ACC112 (cell line): ENCODE measurements at regions not wholly inside any gene's neighbourhood (a gene's known extent, or its start where the extent isn't known, plus 50 kb on each side); places are given as distances from the start of the nearest gene placed in this dataset.

ENCODE experiments used
- H2AFZ ChIP-seq: fragments of 200-600 bp; sonication (generic); one replicate; pipeline ENCODE4 v1.6.0; 2017; ENCODE audit warnings: antibody characterized with exemption, low read length; ENCODE audit not compliant: unreplicated experiment
- H3K27ac ChIP-seq: fragments of 200-600 bp; sonication (generic); 2 replicates; pipeline ENCODE4 v1.5.1; 2014; ENCODE audit warnings: low read depth, mild to moderate bottlenecking, antibody characterized with exemption, low read length, moderate library complexity
- H3K27me3 ChIP-seq: fragments of 200-600 bp; sonication (generic); 2 replicates; pipeline ENCODE4 v1.6.1; 2014; ENCODE audit warnings: mild to moderate bottlenecking, antibody characterized with exemption, low read length, moderate library complexity, mixed read lengths; ENCODE audit not compliant: insufficient read depth
- H3K36me3 ChIP-seq: fragments of 200-600 bp; sonication (generic); 2 replicates; pipeline ENCODE4 v1.6.1; 2016; ENCODE audit warnings: mild to moderate bottlenecking, antibody characterized with exemption, low read length, moderate library complexity, mixed read lengths; ENCODE audit not compliant: insufficient read depth
- H3K4me1 ChIP-seq: fragments of 200-600 bp; sonication (generic); one replicate; pipeline ENCODE4 v1.6.1; 2016; ENCODE audit warnings: low read length, mixed read lengths; ENCODE audit not compliant: insufficient read depth, unreplicated experiment, control insufficient read depth
- H3K4me3 ChIP-seq: fragments of 200-600 bp; sonication (generic); 2 replicates; pipeline ENCODE4 v1.5.1; 2014; ENCODE audit warnings: mild to moderate bottlenecking, low read depth, low read length
- H3K79me2 ChIP-seq: fragments of 200-600 bp; sonication (generic); one replicate; pipeline ENCODE4 v1.6.0; 2016; ENCODE audit warnings: low read length; ENCODE audit not compliant: control insufficient read depth, unreplicated experiment, insufficient read depth

DNA sequence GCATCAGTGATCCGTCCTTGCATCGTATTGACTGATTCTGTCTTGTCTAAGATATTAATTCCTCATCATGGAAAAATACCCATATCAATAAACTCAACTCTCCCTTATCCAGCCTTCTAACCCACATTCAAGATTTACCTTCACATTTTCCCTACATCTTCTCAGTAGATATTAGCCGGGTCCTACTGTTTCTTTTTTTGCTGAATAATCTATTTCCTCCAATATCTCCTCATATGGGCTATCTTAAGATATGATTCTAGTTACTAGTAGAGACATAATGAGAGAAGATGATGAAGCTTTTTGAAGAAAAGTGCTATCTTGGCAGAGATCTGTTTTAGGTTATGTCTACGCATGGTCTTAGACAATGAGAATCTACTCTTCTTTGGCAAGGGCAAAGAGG, 785.8 kb downstream of the BRINP1 start:
- peaks cover 8% of the 10 kb centered on the region for H3K4me1 ChIP-seq
- H3K4me3 ChIP-seq = no peak overlapping the region
- H3K36me3 ChIP-seq = no peaks in the 10 kb centered on the region
- H3K79me2 ChIP-seq = no peaks in the 10 kb centered on the region
- H3K27me3 ChIP-seq = no peaks in the 10 kb centered on the region
- no peak overlapping the region for H2AFZ ChIP-seq
- H3K27ac ChIP-seq = no peak overlapping the region

DNA sequence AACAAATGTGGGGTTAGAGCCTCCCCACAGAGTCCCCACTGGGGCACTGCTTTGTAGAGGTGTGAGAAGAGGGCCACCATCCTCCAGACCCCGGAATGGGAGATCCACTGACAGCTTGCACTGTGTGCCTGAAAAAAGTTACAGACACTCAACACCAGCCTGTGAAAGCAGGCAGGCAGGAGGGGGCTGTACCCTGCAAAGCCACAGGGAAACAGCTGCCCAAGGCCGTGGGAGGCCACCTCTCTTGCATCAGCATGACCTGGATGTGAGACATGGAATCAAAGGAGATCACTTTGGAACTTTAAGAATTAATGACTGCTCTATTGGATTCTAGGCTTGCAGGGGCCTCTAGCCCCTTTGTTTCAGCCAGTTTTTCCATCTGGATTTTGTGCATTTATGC, 782.3 kb downstream of the BRINP1 start:
- H3K27ac ChIP-seq = no peak overlapping the region
- H3K79me2 ChIP-seq = no peaks in the 10 kb centered on the region
- H3K4me1 ChIP-seq = no peaks in the 10 kb centered on the region
- no peak overlapping the region for H3K4me3 ChIP-seq
- H2AFZ ChIP-seq = no peak overlapping the region
- H3K36me3 ChIP-seq = no peaks in the 10 kb centered on the region
- no peaks in the 10 kb centered on the region for H3K27me3 ChIP-seq

DNA sequence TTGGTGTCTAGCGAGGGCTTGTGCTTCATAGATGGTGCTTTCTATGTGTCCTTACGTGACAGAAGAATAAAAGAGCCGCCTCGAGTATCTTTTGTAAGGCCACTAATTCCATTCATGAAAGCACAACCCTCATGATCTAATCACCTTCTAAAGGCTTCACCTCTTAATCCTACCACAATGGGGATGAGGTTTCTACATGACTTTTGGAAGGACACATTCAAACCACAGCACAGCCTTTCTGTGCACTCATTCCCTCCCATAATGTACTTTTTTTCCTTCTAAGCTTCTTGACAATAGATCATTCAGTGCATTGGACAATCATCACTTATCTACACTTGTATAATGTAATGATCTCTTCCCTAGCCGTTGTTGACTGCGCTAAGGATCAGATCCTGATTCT, 774.8 kb downstream of the BRINP1 start:
- Histone ChIP-seq H3K79me2 (no peaks in the 10 kb centered on the region), H3K4me1 (no peaks in the 10 kb centered on the region), H3K27me3 (no peaks in the 10 kb centered on the region)

DNA sequence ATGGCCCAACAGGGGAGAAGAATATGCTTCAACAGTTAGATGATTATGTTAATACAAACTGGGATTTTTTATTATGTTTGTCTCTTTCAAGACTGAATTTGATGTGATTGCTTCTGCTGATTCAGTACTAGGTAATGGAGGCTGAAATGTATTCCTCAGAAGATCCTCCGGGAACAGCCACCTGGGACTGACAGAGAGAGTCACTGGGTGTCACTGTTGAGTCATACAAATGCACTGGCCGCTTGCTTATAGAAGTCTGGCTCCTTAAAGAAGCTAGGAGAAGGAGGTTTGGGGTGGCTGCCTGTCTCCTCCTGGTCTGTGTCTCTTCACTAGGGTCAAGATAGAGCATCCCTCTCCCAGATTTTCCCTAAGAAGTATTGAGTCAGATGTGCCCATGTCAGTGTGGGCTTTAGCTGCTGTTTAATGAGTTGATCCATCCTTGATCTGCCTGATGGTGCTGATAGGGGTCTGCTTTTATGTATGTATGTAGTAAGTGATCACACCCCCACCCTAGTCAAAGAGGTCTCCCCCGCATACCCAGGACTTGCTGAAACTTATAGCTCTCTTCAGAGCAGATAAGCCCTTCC, 773.4 kb downstream of the BRINP1 start:
- H3K27me3 ChIP-seq = no peaks in the 10 kb centered on the region
- no peak overlapping the region for H2AFZ ChIP-seq
- no peaks in the 10 kb centered on the region for H3K79me2 ChIP-seq
- H3K27ac ChIP-seq = no peak overlapping the region
- no peaks in the 10 kb centered on the region for H3K4me1 ChIP-seq
- H3K36me3 ChIP-seq = no peaks in the 10 kb centered on the region
- no peak overlapping the region for H3K4me3 ChIP-seq

More for the DNA sequence above, 774.8 kb downstream of the BRINP1 start:
- no peak overlapping the region for H2AFZ ChIP-seq
- no peaks in the 10 kb centered on the region for H3K36me3 ChIP-seq
- no peak overlapping the region for H3K27ac ChIP-seq
- H3K4me3 ChIP-seq = no peak overlapping the region

DNA sequence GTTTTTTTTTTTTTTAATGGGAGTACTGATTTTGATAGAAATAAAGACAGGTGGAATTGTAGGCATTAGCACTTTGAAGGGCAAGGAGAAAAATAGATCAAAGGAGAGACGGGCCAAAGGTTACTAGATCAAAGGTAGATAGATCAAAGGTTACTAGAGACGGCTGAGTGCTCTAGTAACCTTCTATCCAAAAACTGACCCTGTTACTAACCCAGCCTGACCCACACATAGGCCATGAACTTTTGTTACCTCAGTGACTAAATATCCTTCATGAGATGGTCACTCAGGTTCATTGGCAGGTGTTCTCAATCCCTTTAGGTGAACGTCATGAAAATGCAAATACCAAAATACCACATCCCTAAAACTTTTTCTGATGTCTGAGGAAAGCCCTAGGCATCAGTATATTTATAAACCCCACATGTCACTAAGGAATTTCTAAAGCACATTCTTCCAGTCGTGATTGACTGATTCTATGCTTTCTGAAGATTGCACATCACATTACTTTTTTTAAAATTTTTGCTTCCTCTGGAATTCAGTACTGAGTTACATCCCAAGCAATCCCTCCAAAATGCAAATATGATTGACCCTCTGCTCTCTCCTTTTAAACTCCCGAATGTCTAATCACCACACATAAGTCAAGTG, 772.7 kb downstream of the BRINP1 start:
- no peaks in the 10 kb centered on the region for H3K79me2 ChIP-seq
- H3K27ac ChIP-seq = no peak overlapping the region
- H3K4me1 ChIP-seq = no peaks in the 10 kb centered on the region
- H3K4me3 ChIP-seq = no peak overlapping the region
- no peak overlapping the region for H2AFZ ChIP-seq
- no peaks in the 10 kb centered on the region for H3K27me3 ChIP-seq
- no peaks in the 10 kb centered on the region for H3K36me3 ChIP-seq

DNA sequence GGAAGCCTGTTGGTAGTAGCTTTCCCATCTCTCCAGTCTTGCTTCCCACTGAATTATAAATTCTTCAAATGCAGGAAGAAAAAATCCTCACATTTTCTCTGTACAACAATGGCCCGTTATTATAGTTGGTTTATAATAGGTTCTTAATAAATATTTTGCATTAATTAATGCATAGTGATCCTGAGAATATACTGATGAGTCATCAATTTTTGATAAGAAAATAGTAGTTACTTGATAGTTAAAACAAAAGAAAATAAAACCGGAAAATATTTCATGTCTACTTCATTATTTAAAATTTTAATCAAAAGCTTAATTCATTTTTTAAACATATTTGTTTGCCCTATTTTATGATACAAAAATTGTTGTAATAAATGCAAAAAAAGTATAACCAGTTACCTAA, 762.6 kb downstream of the BRINP1 start:
- Histone ChIP-seq H3K36me3 (no peaks in the 10 kb centered on the region), H3K79me2 (no peaks in the 10 kb centered on the region), H3K27me3 (0 out of 2 replicates have a peak, but pooled peaks cover 7% of the 10 kb centered on the region), H2AFZ (no peak overlapping the region), H3K27ac (no peak overlapping the region), H3K4me3 (no peak overlapping the region), H3K4me1 (peaks cover 13% of the 10 kb centered on the region)

DNA sequence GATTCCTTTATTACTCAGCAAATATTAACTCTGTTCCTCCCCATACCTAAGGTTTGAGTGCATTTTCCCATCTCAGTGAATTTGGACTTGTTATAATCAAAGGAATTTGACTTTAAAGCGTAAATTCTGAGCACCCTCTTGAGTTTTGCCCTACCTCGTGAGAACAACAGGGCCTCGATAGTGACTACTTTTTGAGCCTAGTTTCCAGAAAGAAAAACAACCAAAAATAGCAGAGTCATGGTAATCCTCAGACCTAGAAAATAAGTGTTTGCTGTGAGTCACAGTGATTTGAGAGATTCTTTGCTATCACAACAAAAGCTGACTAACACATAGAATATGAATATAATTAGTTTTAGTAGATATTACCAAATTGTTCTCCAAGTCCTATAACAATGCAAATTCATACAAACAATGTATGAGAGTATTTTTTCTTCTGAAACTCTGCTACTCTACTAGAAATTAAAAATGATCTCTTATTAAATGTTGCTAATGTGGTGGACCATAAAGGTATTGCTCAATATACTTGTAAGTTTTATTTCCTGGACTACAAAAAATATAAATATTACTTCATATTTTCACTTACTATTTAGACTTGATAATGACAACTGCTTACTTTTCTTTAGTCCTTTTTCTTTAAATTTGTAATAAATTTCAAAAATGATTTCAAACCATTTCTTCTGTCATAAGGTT, 759.7 kb downstream of the BRINP1 start:
- H3K4me1 ChIP-seq = peaks cover 13% of the 10 kb centered on the region
- H3K27me3 ChIP-seq = no peaks in the 10 kb centered on the region
- H3K79me2 ChIP-seq = no peaks in the 10 kb centered on the region
- H3K27ac ChIP-seq = peak overlapping the region; percentile 89
- no peak overlapping the region for H2AFZ ChIP-seq
- no peaks in the 10 kb centered on the region for H3K36me3 ChIP-seq
- peak overlapping the region; percentile 44; the same call in 1 of the 2 replicates for H3K4me3 ChIP-seq

DNA sequence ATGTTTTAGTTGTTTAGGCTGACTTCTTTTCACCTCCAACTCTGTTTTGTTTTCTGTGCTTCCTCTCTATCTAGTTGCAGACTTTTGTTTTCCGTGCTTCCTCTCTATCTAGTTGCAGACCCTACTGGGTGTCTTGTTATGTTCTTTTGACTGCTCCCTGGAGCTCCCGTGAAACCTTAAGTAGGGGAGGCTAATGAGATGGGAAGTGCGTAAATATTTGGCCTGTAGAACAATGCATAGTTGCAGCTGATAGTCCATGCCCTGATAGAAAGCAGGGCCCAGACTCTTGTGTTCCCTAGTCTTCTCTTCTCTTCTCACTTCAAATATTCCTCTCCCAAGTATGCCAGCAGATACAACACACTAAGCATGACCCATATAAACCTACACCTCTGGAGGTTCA, 757.0 kb downstream of the BRINP1 start:
- H3K4me1 ChIP-seq = peaks cover 13% of the 10 kb centered on the region
- H3K27me3 ChIP-seq = no peaks in the 10 kb centered on the region
- no peaks in the 10 kb centered on the region for H3K79me2 ChIP-seq
- no peak overlapping the region for H3K4me3 ChIP-seq
- no peaks in the 10 kb centered on the region for H3K36me3 ChIP-seq
- H3K27ac ChIP-seq = no peak overlapping the region
- no peak overlapping the region for H2AFZ ChIP-seq

DNA sequence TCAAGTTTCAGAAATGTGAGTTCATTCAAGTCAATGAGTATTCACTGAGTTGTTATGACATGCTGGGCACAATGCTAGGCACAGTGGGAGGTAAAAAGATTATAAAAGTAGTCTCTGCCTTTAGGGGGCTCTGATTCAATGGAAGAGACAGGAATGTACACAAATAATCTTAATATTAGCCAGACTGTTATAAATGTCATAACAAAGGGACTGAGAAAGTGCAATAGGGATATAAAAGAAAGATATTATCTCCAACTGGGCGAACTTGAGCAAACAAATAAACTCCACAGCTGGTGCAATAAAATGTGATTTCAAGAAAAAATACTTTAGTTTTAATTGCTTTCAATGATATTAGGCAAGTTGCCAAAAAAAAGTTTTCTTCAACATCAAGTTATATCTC, 755.2 kb downstream of the BRINP1 start:
- Histone ChIP-seq H3K4me1 (peaks cover 14% of the 10 kb centered on the region), H3K79me2 (no peaks in the 10 kb centered on the region), H3K27me3 (no peaks in the 10 kb centered on the region), H3K4me3 (no peak overlapping the region), H2AFZ (no peak overlapping the region), H3K27ac (no peak overlapping the region), H3K36me3 (no peaks in the 10 kb centered on the region)

DNA sequence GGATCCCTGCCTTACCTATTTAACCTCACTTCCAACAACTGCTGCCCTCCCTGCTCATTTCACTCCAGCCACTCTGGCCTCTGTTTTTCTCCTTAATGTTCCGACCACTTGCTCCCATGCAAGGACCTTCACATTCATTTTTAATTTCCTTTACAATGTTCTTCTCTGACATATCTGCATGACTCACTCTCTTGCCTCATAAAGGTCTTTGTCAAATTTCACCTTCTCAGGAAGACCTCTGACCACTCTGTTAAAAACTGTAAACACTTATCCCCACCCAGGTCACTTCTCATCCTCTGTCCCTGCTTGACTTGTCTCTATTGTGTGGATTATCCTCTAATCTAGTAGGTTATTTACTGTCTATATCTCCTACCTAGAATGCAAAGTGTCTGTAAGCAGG, 751.2 kb downstream of the BRINP1 start:
- peaks cover 8% of the 10 kb centered on the region for H3K4me1 ChIP-seq
- no peaks in the 10 kb centered on the region for H3K79me2 ChIP-seq

DNA sequence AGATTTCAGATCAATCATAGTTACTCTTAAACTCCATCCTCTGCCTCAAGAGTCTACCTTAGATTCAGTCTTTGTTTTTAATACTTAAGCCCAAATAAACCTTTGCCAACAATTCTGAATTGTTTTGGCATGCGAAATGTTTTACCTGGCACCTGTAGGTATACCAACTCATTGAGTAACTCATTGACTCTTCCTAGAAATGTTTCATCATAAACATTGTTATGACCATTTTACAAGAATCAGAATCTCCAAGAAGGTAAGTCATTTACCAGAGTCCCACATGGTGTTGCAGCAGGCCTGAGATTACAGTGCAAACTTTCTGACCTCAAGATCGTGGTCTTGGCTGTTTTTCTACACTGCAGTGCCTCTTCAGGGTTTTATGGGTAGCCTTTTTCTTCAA, 750.4 kb downstream of the BRINP1 start:
- no peaks in the 10 kb centered on the region for H3K27me3 ChIP-seq
- H3K79me2 ChIP-seq = no peaks in the 10 kb centered on the region
- no peaks in the 10 kb centered on the region for H3K36me3 ChIP-seq
- H3K4me3 ChIP-seq = no peak overlapping the region
- no peak overlapping the region for H2AFZ ChIP-seq
- no peak overlapping the region for H3K27ac ChIP-seq
- H3K4me1 ChIP-seq = peaks cover 8% of the 10 kb centered on the region

More for the DNA sequence above, 751.2 kb downstream of the BRINP1 start:
- no peak overlapping the region for H2AFZ ChIP-seq
- no peak overlapping the region for H3K4me3 ChIP-seq
- no peak overlapping the region for H3K27ac ChIP-seq
- no peaks in the 10 kb centered on the region for H3K36me3 ChIP-seq
- no peaks in the 10 kb centered on the region for H3K27me3 ChIP-seq
